OCI-LY1 (cell line): ENCODE measurements at regions not wholly inside any gene's neighbourhood (a gene's known extent, or its start where the extent isn't known, plus 50 kb on each side); places are given as distances from the start of the nearest gene placed in this dataset.

Experiments used
- H2AFZ ChIP-seq: fragments of 200-600 bp; sonication (generic), shearing (Covaris generic); 2 replicates; pipeline ENCODE4 v1.6.0; 2014; ENCODE audit warnings: antibody characterized with exemption, mild to moderate bottlenecking, low read length
- H3F3A ChIP-seq: fragments of 200-600 bp; sonication (generic), shearing (Covaris generic); 2 replicates; pipeline ENCODE4 v1.6.0; 2014; ENCODE audit warnings: mild to moderate bottlenecking, antibody characterized with exemption, low read length, moderate library complexity; ENCODE audit not compliant: insufficient read depth
- H3K27ac ChIP-seq: fragments of 200-600 bp; sonication (generic); 2 replicates; pipeline ENCODE4 v1.5.1; 2014; ENCODE audit warnings: low read length, mixed run types, mild to moderate bottlenecking, low read depth; ENCODE audit not compliant: poor library complexity, severe bottlenecking
- H3K27me3 ChIP-seq: fragments of 200-600 bp; sonication (generic); 2 replicates; pipeline ENCODE4 v1.6.0; 2014; ENCODE audit warnings: antibody characterized with exemption, mild to moderate bottlenecking, low read length, moderate library complexity; ENCODE audit not compliant: insufficient read depth
- H3K36me3 ChIP-seq: fragments of 200-600 bp; sonication (generic); 2 replicates; pipeline ENCODE4 v1.6.1; 2014; ENCODE audit warnings: mild to moderate bottlenecking, antibody characterized with exemption, low read length, moderate library complexity, mixed read lengths; ENCODE audit not compliant: insufficient read depth
- H3K4me1 ChIP-seq: fragments of 200-600 bp; sonication (generic); 2 replicates; pipeline ENCODE4 v1.5.1; 2014; ENCODE audit warnings: mild to moderate bottlenecking, low read length, moderate library complexity; ENCODE audit not compliant: insufficient read depth, severe bottlenecking
- H3K4me2 ChIP-seq: fragments of 200-600 bp; sonication (generic), shearing (Covaris generic); 2 replicates; pipeline ENCODE4 v1.6.1; 2014; ENCODE audit warnings: low read length
- H3K4me3 ChIP-seq: fragments of 200-600 bp; sonication (generic); 2 replicates; pipeline ENCODE4 v1.5.1; 2014; ENCODE audit warnings: low read length, low read depth, mild to moderate bottlenecking, mixed read lengths; ENCODE audit not compliant: poor library complexity, severe bottlenecking
- H3K79me2 ChIP-seq: fragments of 200-600 bp; shearing (Covaris generic); 2 replicates; pipeline ENCODE4 v1.6.1; 2016; ENCODE audit warnings: mixed run types, low read length, mixed read lengths; ENCODE audit not compliant: insufficient read depth
- H3K9ac ChIP-seq: fragments of 200-600 bp; sonication (generic), shearing (Covaris generic); 2 replicates; pipeline ENCODE4 v1.6.1; 2014; ENCODE audit warnings: mild to moderate bottlenecking, low read length, mixed read lengths
- H3K9me2 ChIP-seq: fragments of 200-600 bp; sonication (generic), shearing (Covaris generic); 2 replicates; pipeline ENCODE4 v1.6.1; 2014; ENCODE audit warnings: low read depth, mild to moderate bottlenecking, low read length, mixed read lengths
- H3K9me3 ChIP-seq: fragments of 200-600 bp; shearing (Covaris generic); 2 replicates; pipeline ENCODE4 v1.6.1; 2014; ENCODE audit warnings: low read length, mixed read lengths
- H4K20me1 ChIP-seq: fragments of 200-600 bp; sonication (generic), shearing (Covaris generic); 2 replicates; pipeline ENCODE4 v1.6.0; 2016; ENCODE audit warnings: mild to moderate bottlenecking, low read length; ENCODE audit not compliant: insufficient read depth
- CTCF ChIP-seq: fragments of 200-600 bp; sonication (generic), shearing (Covaris generic); IDR thresholded peaks from 2 replicates; pipeline ENCODE4 v1.5.1; 2017; ENCODE audit warnings: mild to moderate bottlenecking, antibody characterized with exemption, low read length, moderate library complexity, mixed read lengths
- EZH2 ChIP-seq: fragments of 200-600 bp; sonication (generic), shearing (Covaris generic); IDR thresholded peaks from 2 replicates; pipeline ENCODE4 v1.8.0; 2017; ENCODE audit warnings: borderline replicate concordance, mixed run types, mild to moderate bottlenecking, antibody characterized with exemption, low read length, moderate library complexity, mixed read lengths

DNA sequence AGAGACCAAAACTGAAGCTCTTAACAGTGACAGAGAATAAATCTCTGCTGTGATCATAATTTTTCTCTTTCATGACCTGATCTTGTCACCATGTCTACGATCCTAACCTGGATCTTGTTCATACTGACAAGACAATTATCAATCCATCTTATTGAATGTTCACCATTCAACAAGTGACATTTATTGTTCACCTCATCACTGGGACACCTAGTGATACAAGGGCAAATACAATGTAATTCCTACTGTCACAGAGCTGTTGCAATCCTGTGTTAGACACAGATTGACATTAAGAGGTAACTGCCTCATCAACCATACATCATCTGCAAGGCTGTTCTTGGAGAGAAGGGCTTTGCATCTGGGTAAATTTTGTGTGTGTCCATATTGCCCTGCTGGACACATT, 942.4 kb upstream of the PRR20A start:
- no peaks in the 10 kb centered on the region for H3K36me3 ChIP-seq
- no peaks in the 10 kb centered on the region for H3K27me3 ChIP-seq
- no peaks in the 10 kb centered on the region for H4K20me1 ChIP-seq
- H3K9me3 ChIP-seq: no peaks in the 10 kb centered on the region
- no peak overlapping the region for H3K4me2 ChIP-seq
- H2AFZ ChIP-seq: no peak overlapping the region
- no peak for TF ChIP-seq EZH2
- no peak for TF ChIP-seq CTCF
- H3K79me2 ChIP-seq: no peaks in the 10 kb centered on the region
- no peak overlapping the region for H3K4me3 ChIP-seq
- H3K4me1 ChIP-seq: no peaks in the 10 kb centered on the region
- no peaks in the 10 kb centered on the region for H3F3A ChIP-seq
- H3K9ac ChIP-seq: no peak overlapping the region
- H3K27ac ChIP-seq: no peak overlapping the region
- no peaks in the 10 kb centered on the region for H3K9me2 ChIP-seq

GRCh38 chr13:56201834-56202233, 938.9 kb upstream of the PRR20A start:
- H3K9me2 ChIP-seq: no peaks in the 10 kb centered on the region
- H3K4me3 ChIP-seq: no peak overlapping the region
- H3F3A ChIP-seq: no peaks in the 10 kb centered on the region
- no peak overlapping the region for H3K4me2 ChIP-seq
- no peak overlapping the region for H3K9ac ChIP-seq
- H3K27me3 ChIP-seq: no peaks in the 10 kb centered on the region
- no peak overlapping the region for H3K27ac ChIP-seq
- H4K20me1 ChIP-seq: no peaks in the 10 kb centered on the region
- no peaks in the 10 kb centered on the region for H3K4me1 ChIP-seq
- TF ChIP-seq CTCF (no peak), EZH2 (no peak)
- H3K36me3 ChIP-seq: no peaks in the 10 kb centered on the region
- no peak overlapping the region for H2AFZ ChIP-seq
- no peaks in the 10 kb centered on the region for H3K9me3 ChIP-seq
- no peaks in the 10 kb centered on the region for H3K79me2 ChIP-seq

GRCh38 chr13:56216221-56216620, 924.5 kb upstream of the PRR20A start:
- Histone ChIP-seq H3K9me2 (no peaks in the 10 kb centered on the region), H3K4me2 (no peak overlapping the region), H3K9me3 (no peaks in the 10 kb centered on the region), H3K4me3 (no peak overlapping the region), H2AFZ (no peak overlapping the region), H3K9ac (no peak overlapping the region), H3F3A (no peaks in the 10 kb centered on the region), H3K79me2 (no peaks in the 10 kb centered on the region), H3K27me3 (no peaks in the 10 kb centered on the region), H3K4me1 (no peaks in the 10 kb centered on the region), H3K27ac (no peak overlapping the region), H3K36me3 (no peaks in the 10 kb centered on the region), H4K20me1 (no peaks in the 10 kb centered on the region)
- TF ChIP-seq CTCF (no peak), EZH2 (no peak)
